GM12892 (cell line): ENCODE measurements at regions not wholly inside any gene's neighbourhood (a gene's known extent, or its start where the extent isn't known, plus 50 kb on each side); places are given as distances from the start of the nearest gene placed in this dataset.
A peak's percentile ranks its signal among the peaks of the same experiment; 100 is the strongest.
"Not testable (repeated sequence)": the region's sequence is repeated elsewhere in the genome, so short reads cannot be mapped to it uniquely, and the experiment has no call there.

Source experiments
- DNase-seq: peaks from one replicate; pipeline ENCODE4 v3.0.0; 2011; ENCODE audit not compliant: insufficient read length
- FAIRE-seq: peaks from 2 replicates; lab custom pipeline; 2011; peaks lifted over from hg19 to GRCh38; lab: Jason Lieb, UNC
- POLR2A ChIP-seq: IDR thresholded peaks from 2 replicates; pipeline ENCODE4 v1.6.1; 2011; ENCODE audit warnings: low read depth, low read length, control low read depth
- POLR2AphosphoS5 ChIP-seq: IDR thresholded peaks from 2 replicates; pipeline ENCODE4 v1.6.1; 2011; ENCODE audit warnings: low read depth, low read length, control low read depth
- TAF1 ChIP-seq: IDR thresholded peaks from 2 replicates; pipeline ENCODE4 v1.6.1; 2011; ENCODE audit warnings: low read depth, mild to moderate bottlenecking, control low read depth, low read length, borderline replicate concordance

DNA sequence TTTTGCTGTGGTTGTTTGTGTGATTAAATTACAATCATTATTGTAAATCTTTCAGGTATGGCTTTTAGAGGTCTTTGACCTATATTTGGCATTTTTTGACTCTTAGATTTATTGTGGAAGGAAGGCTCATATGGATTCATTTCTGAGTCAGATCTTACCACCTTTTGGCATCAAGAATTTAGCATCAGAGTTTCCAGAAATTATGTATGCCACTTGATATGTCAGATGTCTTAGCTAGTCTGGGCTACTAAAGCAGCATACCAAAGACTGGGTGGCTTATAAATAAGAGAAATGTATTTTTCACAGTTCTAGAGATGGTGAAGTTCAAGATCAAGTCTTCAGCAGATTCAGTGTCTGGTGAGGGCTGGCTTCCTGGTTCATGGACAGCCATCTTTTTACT, 129.5 kb upstream of the PZP start:
- FAIRE-seq: no peak
- no peak for TF ChIP-seq TAF1
- TF ChIP-seq POLR2A: no peak
- no peak for TF ChIP-seq POLR2AphosphoS5
- no peak for DNase-seq

DNA sequence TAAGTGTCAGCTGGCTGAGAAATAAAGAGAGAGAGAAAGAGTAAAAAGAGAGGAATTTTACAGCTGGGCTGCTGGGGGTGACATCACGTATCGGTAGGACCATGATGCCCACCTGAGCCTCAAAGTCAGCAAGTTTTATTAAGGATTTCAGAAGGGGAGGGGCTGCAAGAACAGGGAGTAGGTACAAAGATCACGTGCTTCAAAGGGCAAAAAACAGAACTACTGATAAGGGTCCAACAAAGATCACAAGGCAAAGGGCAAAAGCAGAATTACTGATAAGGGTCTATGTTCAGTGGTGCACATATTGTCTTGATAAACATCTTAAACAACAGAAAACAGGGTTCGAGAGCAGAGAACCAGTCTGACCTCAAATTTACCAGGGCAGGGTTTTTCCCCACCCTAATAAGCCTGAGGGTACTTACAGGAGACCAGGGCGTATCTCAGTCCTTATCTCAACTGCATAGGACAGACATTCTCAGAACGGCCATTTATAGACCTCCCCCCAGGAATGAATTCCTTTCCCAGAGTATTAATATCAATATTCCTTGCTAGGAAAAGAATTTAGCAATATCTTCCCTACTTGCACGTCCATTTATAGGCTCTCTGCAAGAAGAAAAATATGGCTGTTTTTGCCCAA, 128.3 kb upstream of the PZP start:
- not testable (repeated sequence) for DNase-seq

DNA sequence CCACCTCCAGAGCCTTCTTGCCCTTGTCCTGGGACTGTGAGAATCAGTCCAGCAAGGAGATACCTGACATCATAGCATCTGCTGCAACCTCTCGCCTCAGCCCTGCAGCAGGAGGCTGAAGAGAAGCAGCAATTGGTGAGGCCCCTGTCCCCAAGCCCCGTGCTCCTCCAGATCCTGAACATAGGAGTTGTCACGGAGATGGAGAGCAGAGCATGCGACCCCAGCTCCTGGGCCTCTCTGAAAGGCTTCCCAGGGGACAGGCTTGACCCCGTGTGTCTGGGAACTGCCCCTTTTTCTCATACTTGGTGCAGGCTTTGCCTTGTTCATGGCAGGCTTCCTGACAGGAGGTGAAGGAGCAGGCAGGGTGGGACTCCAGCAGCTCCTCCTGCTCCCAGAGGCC, 127.7 kb upstream of the PZP start:
- DNase-seq: no peak
- FAIRE-seq: no peak
- TF ChIP-seq POLR2A: no peak
- TF ChIP-seq POLR2AphosphoS5: no peak
- TF ChIP-seq TAF1: no peak

More for the DNA sequence above, 128.3 kb upstream of the PZP start:
- not testable (repeated sequence) for FAIRE-seq

DNA sequence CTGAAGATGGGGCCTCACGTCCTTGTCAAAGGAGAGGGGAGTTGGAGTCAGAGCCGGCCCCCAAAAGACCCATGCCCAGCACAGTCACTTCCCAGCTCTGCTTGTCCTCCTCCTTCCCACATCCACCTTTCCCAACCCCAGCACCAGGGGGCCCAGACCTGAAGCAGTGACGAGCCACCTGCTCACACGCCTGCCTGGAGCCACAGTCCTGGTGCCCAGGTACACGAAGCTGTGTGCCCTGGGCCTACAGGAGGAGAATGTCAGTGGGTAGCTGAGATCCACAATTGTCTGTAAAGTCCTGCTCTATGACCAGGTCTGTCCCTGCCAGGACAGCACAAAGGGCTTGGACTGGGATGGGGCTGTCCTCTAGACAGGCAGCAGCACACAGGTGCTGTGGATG, 126.8 kb upstream of the PZP start:
- FAIRE-seq: no peak
- TF ChIP-seq POLR2AphosphoS5 (no peak), POLR2A (no peak), TAF1 (no peak)
- DNase-seq: no peak

- TF ChIP-seq TAF1 (no peak), POLR2A (no peak), POLR2AphosphoS5 (no peak)
- FAIRE-seq (no peak), DNase-seq (no peak)
These were observed 126.0 kb upstream of the PZP start for GRCh38 chr12:9334041-9334692.

DNA sequence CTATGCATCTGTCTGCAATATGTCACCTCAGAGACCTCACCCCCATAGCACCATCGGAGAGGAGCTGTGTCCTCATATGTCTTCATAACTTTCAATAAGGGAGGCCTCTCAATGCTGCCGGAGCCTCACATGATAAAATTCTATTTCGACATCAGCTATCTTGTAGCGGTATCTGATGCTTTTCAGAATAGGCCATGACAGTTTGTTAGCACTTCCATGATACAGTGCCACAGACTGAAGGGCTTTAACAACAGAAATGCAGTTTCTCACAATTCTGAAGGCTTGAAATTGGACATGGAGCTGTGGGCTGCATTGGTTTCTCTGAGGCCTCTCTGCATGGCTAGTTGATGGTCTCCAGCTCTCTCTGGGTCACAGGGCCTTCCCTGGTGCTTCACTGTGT, 125.0 kb upstream of the PZP start:
- FAIRE-seq (no peak), DNase-seq (no peak)
- TF ChIP-seq POLR2A (no peak), TAF1 (no peak), POLR2AphosphoS5 (no peak)

DNA sequence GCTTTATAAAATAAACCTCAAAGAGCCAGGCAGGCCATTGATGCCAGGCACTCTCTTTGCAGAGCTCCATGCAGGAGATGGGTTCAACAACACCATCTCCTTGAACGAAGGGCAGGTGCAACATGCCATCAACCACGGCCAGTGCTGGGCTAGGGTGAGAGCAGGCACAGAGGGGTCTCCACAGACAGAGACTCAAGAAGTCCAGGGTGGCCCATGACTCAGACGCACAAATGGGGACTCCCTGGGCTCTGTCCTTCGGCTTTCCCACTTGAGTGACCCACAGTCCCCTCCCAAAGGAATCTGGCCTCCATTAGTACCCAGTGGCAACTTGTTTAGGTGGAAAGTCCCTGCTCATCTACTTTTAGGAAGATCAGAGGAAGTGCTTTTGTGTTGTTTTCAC, 124.4 kb upstream of the PZP start:
- DNase-seq (no peak), FAIRE-seq (peak; percentile 30)
- TF ChIP-seq TAF1: no peak
- TF ChIP-seq POLR2A: no peak
- no peak for TF ChIP-seq POLR2AphosphoS5

DNA sequence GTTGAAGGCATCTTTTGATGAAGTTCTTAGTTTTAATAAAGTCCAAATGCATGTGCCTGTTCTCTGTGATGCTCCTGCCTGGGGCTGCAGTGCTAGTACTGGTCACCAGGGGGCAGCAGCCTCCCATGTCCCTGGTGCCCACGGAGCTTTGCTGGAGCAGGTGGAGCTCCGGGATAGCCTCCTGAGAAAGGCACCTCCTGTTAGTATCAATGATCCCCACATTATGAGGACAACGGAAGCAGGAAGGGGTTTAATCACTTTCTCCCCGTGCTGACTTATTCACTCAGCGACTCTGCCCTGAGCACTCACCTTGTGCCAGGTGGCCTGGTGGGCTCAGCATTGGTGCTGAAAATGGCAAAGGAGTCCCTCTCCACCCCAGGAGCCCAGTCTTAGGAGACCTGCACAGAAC, 123.0 kb upstream of the PZP start:
- TF ChIP-seq POLR2AphosphoS5 (no peak), TAF1 (no peak), POLR2A (no peak)
- FAIRE-seq (peak; percentile 72), DNase-seq (peak; percentile 48)

- TF ChIP-seq TAF1: no peak
- TF ChIP-seq POLR2A: no peak
- no peak for TF ChIP-seq POLR2AphosphoS5
- DNase-seq (no peak), FAIRE-seq (no peak)
These were observed 120.8 kb upstream of the PZP start for GRCh38 chr12:9329019-9329418.

GRCh38 chr12:9328065-9328464, 119.9 kb upstream of the PZP start:
- FAIRE-seq (no peak), DNase-seq (no peak)
- TF ChIP-seq POLR2A (no peak), POLR2AphosphoS5 (no peak)

DNA sequence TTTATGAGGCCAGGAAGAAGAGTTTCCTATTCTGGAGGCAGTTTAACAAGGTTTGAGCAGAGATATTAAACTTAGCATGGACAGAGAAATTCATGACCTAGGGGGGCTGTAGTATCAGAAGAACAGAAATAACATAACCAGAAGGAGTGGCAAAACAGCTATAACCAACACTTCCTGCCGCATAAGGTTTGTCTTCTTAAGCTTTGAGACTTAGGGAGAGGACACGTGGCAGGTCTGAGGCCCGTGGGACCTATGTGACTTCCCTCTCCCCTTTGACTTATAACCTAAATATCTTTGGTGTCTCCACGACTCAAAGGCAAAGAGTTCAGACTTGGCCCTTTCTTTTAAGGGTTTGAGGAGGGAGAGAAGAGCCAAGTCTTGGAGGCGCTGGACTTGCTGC, 119.1 kb upstream of the PZP start:
- DNase-seq (no peak), FAIRE-seq (no peak)
- TF ChIP-seq TAF1: no peak
- TF ChIP-seq POLR2AphosphoS5: no peak
- TF ChIP-seq POLR2A: no peak

GRCh38 chr12:9326849-9327248, 118.7 kb upstream of the PZP start:
- not testable (repeated sequence) for FAIRE-seq, DNase-seq

GRCh38 chr12:9326085-9326484, 117.9 kb upstream of the PZP start:
- TF ChIP-seq POLR2A: no peak
- FAIRE-seq: no peak
- DNase-seq: no peak
